Stimulated activated CD4-positive, alpha-beta T cell treated with anti-CD3 and anti-CD28 coated beads, Interleukin-15, amount 100 ng/mL, for 1 hour (primary cell): ENCODE measurements at regions not wholly inside any gene's neighbourhood (a gene's known extent, or its start where the extent isn't known, plus 50 kb on each side); places are given as distances from the start of the nearest gene placed in this dataset.

Experiments used
- DNase-seq, 2 donors: peaks; one replicate each; pipeline ENCODE4 v3.0.0-alpha.2; 2020; ENCODE audit warnings: low read depth in 1 of 2, low spot score in 1 of 2

DNA sequence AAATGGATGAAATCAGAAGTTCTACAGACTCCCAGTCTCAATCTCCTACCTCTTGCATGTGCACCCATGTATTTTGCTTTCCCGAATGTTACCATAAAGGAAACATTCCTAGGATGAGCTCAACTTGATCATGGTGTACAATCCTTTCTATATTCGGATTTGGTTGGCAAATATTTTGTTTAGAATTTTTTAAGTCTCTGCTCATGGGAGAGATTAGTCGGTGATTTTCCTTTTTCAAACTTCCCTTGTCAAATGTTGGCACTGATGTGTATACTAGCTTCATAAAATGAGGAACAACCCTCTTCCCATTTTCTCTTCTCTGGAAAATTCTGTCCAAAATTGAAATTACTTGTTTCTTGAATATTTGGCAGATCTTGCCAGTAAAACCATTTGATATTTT lies 317.6 kb upstream of the RASGRP1 start:
- no peak for DNase-seq

GRCh38 chr15:38883987-38884386 lies 319.4 kb upstream of the RASGRP1 start:
- DNase-seq: no peak

GRCh38 chr15:38885001-38885400 lies 320.4 kb upstream of the RASGRP1 start:
- DNase-seq: no peak

DNA sequence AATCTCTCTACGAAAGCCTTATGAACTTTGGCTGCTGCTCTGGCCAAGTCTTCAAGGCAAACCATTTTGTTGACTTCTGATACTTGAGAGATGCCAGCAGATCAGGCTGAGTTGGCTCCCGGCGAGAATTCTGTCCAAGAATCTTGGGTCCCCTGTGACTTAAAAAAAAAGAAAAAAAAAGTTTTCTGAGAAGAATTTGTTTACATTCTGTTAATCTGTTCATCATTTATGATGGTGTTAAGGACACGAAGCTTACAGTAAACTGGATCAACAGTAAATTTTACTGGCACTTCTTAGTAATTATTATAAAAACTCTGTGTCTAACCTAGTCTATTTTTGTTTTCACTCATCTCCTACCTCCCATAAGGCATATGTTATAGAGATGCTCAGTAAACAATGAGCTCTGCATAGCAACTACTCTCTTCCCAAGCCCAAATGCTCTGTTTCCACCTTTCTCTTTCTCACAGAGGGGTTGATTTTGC lies 320.9 kb upstream of the RASGRP1 start:
- DNase-seq: no peak

- DNase-seq: no peak
These were observed 321.9 kb upstream of the RASGRP1 start for GRCh38 chr15:38886315-38887163.

- DNase-seq: no peak
These were observed 324.1 kb upstream of the RASGRP1 start for GRCh38 chr15:38888701-38889221.

DNA sequence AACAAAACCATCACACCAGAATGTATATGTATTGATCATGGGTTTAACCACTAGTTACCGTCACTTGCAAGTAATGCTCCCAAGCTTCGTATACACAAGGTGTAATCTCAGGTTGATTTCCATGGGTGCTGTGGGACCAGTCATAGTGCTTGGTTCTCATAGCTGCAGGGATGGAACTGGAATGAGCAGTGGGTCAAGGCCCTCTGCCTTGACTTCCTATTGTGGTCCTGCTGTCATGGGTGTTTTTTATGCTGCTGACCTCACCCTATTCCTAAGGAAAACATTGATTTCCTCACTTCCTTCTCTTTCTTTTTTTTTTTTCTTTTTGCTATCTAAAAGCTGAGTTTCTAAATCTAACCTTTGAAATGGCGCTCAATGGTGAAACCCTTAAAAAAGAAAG lies 325.6 kb upstream of the RASGRP1 start:
- no peak for DNase-seq

DNA sequence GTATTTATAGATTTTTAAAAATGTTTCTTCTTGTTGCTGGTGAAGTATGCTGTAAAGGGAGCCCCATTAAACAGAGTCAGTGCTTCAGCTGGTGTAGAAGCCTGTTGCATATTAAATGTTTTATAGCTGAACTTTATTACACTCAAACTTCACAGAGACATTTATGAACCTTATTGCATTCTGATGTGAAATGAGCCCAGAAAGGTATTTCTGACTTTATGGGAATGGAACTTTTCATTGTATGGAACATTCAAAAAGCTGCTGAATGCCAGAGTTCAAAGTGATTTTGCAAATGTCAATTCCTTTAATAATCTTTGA lies 329.3 kb upstream of the RASGRP1 start:
- no peak for DNase-seq

DNA sequence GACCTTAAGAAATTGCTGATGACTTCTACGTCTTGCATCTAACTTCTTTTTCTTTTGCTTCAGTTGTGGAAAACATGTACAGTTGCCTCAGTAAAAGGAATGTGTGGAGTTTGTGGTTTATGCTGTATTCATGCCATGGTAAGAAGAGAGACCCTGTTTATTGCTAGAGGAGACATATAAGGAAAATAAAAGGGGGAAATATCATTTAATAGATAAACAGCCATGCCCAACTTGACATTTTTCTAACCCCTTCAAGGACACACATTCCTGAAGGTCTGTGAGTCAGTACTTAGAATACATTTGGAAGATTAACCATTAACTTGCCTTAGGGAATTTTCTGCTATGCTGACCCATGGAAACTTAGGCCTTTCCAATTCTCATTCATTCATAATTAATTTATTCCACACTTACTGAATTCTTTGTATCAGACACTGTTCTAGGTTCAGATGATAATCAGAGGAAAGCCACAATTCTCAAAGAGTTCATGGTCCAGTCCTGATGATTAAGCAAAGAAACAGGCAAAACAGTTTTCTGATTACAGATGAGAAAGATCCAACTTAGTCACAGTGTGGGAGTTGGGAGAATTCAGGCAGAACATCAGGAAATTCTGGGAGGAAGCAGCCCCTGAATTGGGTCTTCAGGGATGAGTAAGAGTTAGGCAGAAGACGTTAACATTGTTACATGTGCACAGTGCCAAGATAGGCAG lies 329.8 kb upstream of the RASGRP1 start:
- no peak for DNase-seq

DNA sequence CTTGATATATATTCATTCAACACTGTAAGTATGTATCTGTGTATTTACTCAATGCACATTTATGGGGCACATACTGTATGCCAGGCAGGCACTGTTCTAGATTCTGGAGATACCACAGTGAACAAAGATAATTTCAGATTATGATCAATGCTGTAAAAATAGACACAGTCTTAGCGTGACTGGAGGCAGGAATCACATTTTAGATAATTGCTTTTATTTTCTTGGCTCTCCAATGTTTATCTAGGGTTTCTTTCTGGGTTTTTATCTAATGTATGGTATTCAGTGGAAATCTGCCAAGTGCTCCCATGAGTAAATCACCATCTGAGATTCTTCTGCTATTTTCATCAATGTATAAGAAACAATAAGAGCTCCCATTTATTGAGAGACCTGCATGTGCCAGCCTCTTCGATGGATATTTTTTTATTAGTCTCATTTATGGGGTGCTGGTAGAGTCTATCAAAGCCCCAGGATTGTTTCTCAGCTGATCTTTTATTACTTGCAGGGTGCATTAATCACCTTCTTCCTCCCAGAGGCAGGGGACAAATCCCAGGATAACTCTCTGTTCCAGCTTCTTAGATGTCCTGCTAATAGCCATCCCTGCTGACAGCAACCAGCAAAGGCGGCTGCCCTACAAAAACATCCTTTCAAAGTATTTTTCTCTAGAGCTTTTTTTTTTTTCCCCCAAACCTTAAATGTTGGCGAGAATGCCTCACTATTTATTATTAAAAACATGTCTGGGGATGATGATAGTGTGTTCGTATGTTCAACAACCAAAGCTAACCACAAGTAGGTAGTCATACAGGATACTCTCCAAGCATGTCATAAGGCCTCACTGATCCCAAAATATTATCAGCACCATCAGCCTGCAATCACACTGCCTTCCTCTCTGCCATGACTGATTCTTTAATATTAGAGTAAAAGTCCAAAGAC lies 331.0 kb upstream of the RASGRP1 start:
- no peak for DNase-seq

DNA sequence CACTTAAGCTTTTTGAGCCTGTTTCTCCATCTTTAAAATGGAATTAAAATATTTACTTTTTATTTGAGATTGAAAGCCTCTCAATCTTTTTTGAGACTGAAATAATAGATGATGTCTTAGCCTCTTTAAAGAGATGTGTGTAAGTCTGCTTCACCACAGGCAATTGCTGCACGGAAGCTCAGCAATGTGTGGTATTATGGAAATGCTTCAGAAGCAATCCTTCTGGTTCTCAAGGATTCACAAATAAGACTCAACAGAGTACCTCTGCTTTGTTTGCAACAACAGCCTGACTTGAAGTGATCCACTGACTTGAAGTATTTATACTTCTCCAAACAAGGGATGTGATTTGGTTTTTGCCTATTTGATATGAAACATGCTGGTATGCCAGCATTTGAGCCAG lies 332.0 kb upstream of the RASGRP1 start:
- DNase-seq: no peak

- no peak for DNase-seq
These were observed 332.9 kb upstream of the RASGRP1 start for GRCh38 chr15:38897551-38897950.

DNA sequence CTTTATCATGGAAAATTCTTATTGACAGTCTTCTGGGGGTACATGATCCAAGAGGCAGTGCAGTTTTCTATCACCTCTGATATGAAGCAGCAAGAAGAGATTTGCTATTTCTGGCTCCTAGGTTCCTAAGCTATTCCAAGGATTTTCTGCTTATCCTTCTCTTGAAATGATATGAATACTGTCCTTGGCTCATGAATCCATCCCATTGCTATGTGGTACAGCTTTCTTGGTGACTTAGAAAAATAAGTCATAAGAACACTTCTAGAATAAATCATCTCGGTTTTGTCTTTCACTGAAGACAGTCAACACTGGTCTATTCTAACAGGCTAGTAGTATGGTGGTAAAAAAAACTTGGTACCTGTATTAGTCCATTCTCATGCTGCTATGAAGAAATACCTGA lies 333.6 kb upstream of the RASGRP1 start:
- DNase-seq: no peak

- DNase-seq: no peak
These were observed 334.7 kb upstream of the RASGRP1 start for GRCh38 chr15:38899300-38899699.

DNA sequence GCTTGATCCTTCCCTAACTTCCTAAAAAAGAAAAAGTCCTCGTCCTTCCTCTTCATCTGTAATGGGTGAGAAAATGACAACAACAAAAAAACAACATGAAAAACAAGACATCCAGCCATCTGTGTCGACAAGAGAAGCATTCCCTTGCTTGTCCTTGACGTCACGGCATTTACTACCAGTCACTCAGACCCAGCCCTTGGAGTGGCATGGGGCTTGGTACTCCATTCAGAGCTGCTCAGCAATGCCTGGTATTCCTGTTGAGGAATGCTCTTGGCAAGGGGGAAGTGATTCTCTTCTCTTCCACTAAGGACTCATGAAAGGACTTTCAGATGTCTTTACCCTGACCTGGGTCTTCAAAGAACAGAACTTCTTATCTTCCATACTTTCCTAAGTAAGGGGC lies 339.7 kb upstream of the RASGRP1 start:
- no peak for DNase-seq

- DNase-seq: no peak
These were observed 341.0 kb upstream of the RASGRP1 start for GRCh38 chr15:38905632-38906031.

DNA sequence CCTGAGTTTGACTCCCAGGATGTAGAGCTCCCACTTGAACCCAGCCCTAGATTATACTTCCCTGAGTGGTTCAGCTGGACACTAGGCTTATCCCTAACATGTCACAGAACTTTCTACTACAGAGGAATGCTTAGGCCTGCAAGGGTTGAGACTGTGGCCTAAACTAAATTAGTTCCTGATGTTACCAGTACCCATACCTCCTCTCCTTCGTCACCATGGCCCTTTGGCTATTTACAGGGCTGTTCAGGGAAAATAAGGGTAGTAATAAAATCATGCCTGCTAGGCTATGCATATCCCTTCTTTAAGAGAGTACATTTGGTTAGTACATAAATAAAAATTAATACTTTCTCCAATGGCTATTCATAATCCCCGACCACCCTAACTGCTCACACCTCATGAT lies 356.4 kb upstream of the RASGRP1 start:
- no peak for DNase-seq

DNA sequence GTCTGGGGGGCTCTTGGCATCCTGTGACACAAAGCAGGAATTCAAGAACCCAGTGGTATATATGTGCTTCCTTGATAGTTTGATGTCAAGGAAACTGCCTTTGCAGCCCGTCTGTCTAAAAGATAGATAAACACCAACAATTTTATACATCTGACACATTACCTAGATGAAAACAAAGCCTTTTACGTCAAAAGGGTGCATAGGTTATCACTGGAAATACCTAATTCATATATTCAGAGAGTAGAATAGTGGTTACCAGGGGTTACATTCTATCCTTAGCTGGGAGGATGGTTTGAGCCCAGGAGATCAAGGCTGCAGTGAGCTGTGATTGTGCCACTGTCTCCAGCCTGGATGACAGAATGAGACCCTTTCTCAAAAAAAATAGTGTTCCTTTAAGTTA lies 356.9 kb upstream of the RASGRP1 start:
- no peak for DNase-seq

- DNase-seq: no peak
These were observed 363.8 kb upstream of the RASGRP1 start for GRCh38 chr15:38928431-38928830.

DNA sequence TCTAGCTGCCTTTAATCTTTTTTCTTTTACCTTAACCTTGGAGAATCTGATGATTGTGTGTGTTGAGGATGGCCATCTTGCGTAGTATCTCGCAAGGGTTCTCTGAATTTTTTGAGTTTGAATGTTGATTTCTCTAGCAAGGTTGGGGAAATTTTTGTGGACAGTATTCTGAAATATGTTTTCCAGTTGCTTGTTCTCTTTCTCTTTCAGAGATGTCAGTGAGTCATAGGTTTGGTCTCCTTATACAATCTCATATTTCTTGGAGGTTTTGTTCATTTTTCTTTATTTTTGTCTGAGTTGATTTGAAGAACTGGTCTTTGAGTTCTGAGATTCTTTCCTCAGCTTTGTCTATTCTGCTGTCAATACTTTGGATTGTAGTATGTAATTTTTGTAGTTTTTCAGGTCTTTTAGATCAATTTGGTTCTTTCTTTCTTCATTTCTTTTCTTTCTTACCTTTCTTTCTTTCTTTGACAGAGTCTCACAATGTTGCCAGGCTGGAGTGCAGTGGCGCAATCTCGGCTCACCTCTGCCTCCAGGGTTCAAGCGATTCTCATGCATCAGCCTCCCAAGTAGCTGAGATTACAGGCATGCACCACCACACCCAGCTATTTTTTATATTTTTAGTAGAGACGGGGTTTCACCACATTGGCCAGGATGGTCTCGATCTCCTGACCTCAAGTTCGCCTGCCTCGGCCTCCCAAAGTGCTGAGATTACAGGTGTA lies 366.4 kb upstream of the RASGRP1 start:
- DNase-seq: no peak
